ENCODE measurements at regions not wholly inside any gene's neighbourhood (a gene's known extent, or its start where the extent isn't known, plus 50 kb on each side); places are given as distances from the start of the nearest gene placed in this dataset.
"Not testable (repeated sequence)": the region's sequence is repeated elsewhere in the genome, so short reads cannot be mapped to it uniquely, and the experiment has no call there.

- no peak for TF ChIP-seq GATA1 (IDR thresholded peaks at IDR 0.05; ENCODE audit: low read depth, low read length)
- no peak for TF ChIP-seq POLR2A (IDR thresholded peaks at IDR 0.05; ENCODE audit: low read length)
- no peak for DNase-seq
Measured at GRCh38 chr7:91405092-91405788, 141.0 kb downstream of the FZD1 start.

- DNase-seq, result not testable (repeated sequence)
Measured at GRCh38 chr7:91405873-91406272, 141.6 kb downstream of the FZD1 start.

GRCh38 chr7:91407942-91408341, 143.7 kb downstream of the FZD1 start:
- no peak for DNase-seq
- TF ChIP-seq GATA1 (IDR thresholded peaks at IDR 0.05; ENCODE audit: low read depth, low read length) (no peak), POLR2A (IDR thresholded peaks at IDR 0.05; ENCODE audit: low read length) (no peak)

- no peak for TF ChIP-seq POLR2A (IDR thresholded peaks at IDR 0.05; ENCODE audit: low read length)
- no peak for TF ChIP-seq GATA1 (IDR thresholded peaks at IDR 0.05; ENCODE audit: low read depth, low read length)
- DNase-seq, result no peak
Measured at GRCh38 chr7:91408388-91409154, 144.3 kb downstream of the FZD1 start.

- TF ChIP-seq GATA1 (IDR thresholded peaks at IDR 0.05; ENCODE audit: low read depth, low read length), result no peak
- no peak for TF ChIP-seq POLR2A (IDR thresholded peaks at IDR 0.05; ENCODE audit: low read length)
- no peak for DNase-seq
Measured at GRCh38 chr7:91411060-91411459, 146.8 kb downstream of the FZD1 start.

- TF ChIP-seq POLR2A (IDR thresholded peaks at IDR 0.05; ENCODE audit: low read length) (no peak), GATA1 (IDR thresholded peaks at IDR 0.05; ENCODE audit: low read depth, low read length) (no peak)
- DNase-seq, result no peak
Measured at GRCh38 chr7:91412298-91412697, 148.1 kb downstream of the FZD1 start.

- no peak for DNase-seq
- TF ChIP-seq POLR2A (IDR thresholded peaks at IDR 0.05; ENCODE audit: low read length), result no peak
Measured at GRCh38 chr7:91414734-91415133, 150.5 kb downstream of the FZD1 start.

- TF ChIP-seq POLR2A (IDR thresholded peaks at IDR 0.05; ENCODE audit: low read length) (no peak), GATA1 (IDR thresholded peaks at IDR 0.05; ENCODE audit: low read depth, low read length) (no peak)
- DNase-seq, result no peak
Measured at GRCh38 chr7:91416155-91416865, 152.1 kb downstream of the FZD1 start.

- no peak for DNase-seq
Measured at GRCh38 chr7:91420606-91421005, 156.4 kb downstream of the FZD1 start.

GRCh38 chr7:91421018-91421417, 156.8 kb downstream of the FZD1 start:
- TF ChIP-seq POLR2A (IDR thresholded peaks at IDR 0.05; ENCODE audit: low read length) (no peak), GATA1 (IDR thresholded peaks at IDR 0.05; ENCODE audit: low read depth, low read length) (no peak)
- DNase-seq, result no peak

More at GRCh38 chr7:91420606-91421005, 156.4 kb downstream of the FZD1 start:
- TF ChIP-seq POLR2A (IDR thresholded peaks at IDR 0.05; ENCODE audit: low read length) (no peak), GATA1 (IDR thresholded peaks at IDR 0.05; ENCODE audit: low read depth, low read length) (no peak)

- no peak for TF ChIP-seq POLR2A (IDR thresholded peaks at IDR 0.05; ENCODE audit: low read length)
- TF ChIP-seq GATA1 (IDR thresholded peaks at IDR 0.05; ENCODE audit: low read depth, low read length), result no peak
- no peak for DNase-seq
Measured at GRCh38 chr7:91424371-91424770, 160.1 kb downstream of the FZD1 start.

- TF ChIP-seq POLR2A (IDR thresholded peaks at IDR 0.05; ENCODE audit: low read length) (no peak), GATA1 (IDR thresholded peaks at IDR 0.05; ENCODE audit: low read depth, low read length) (no peak)
- no peak for DNase-seq
Measured at GRCh38 chr7:91425149-91425548, 160.9 kb downstream of the FZD1 start.

- TF ChIP-seq POLR2A (IDR thresholded peaks at IDR 0.05; ENCODE audit: low read length) (no peak), GATA1 (IDR thresholded peaks at IDR 0.05; ENCODE audit: low read depth, low read length) (no peak)
- DNase-seq, result no peak
Measured at GRCh38 chr7:91427051-91427450, 162.8 kb downstream of the FZD1 start.

- DNase-seq, result no peak
- TF ChIP-seq GATA1 (IDR thresholded peaks at IDR 0.05; ENCODE audit: low read depth, low read length) (no peak), POLR2A (IDR thresholded peaks at IDR 0.05; ENCODE audit: low read length) (no peak)
Measured at GRCh38 chr7:91431601-91432000, 167.4 kb downstream of the FZD1 start.
